ENCODE measurements at regions not wholly inside any gene's neighbourhood (a gene's known extent, or its start where the extent isn't known, plus 50 kb on each side); places are given as distances from the start of the nearest gene placed in this dataset.
"Not testable (repeated sequence)": the region's sequence is repeated elsewhere in the genome, so short reads cannot be mapped to it uniquely, and the experiment has no call there.

DNA sequence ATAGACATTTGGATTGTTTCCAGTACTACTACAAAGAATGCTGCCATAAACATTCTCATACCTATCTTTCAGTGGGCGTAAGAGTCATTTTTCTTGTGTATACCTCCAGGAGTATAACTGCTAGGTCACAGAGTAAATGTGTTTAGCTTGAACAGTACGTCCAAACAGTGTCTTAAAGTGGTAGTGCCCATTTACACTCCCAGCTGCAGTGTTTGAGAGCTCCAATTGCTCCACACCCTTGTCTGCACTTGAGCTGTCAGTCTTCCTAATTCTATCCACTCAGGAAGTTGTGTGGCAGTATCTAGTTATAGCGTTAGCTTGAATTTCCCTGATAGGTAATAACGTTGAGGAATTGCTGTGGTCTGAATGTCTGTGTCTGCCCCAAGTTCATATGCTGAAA is 404.7 kb upstream of the PPP2R3A start:
- H3K4me2 ChIP-seq (ENCODE audit: low read length), result no peak overlapping the region
- no peak overlapping the region for H3K9ac ChIP-seq (ENCODE audit: low read depth, low read length)
- H3K36me3 ChIP-seq (ENCODE audit: insufficient read depth, low read length), result no peaks in the 10 kb centered on the region
- no peaks in the 10 kb centered on the region for H3K4me1 ChIP-seq (ENCODE audit: control insufficient read depth, insufficient read depth, low read length)
- no peaks in the 10 kb centered on the region for H3K27me3 ChIP-seq (ENCODE audit: control insufficient read depth, insufficient read depth, low read length)
- H3K4me3 ChIP-seq (ENCODE audit: low read length), result no peak overlapping the region
- H3K9me3 ChIP-seq (replicated peaks; ENCODE audit: low read length), result no peaks in the 10 kb centered on the region

DNA sequence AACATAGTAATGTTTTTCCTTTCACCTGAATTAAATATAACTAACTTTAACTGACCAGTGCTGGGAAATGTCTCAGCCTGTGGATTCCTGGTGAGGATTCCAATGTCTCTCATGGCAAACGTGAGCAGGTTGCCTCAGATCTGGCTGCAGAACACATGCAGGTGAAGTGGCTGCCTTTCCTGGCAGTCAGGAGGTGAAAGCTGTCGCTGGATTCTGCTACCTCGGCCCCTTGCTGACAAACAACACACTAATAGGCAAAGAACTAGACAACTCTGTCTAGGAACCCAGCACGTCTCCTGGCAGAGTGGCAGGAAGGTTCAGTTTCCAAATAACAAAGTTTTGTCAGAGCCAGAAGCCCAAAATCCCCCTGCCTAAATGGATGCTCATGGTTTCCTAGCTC is 400.8 kb upstream of the PPP2R3A start:
- no peaks in the 10 kb centered on the region for H3K9me3 ChIP-seq (replicated peaks; ENCODE audit: low read length)

GRCh38 chr3:135565546-135565945 is 400.0 kb upstream of the PPP2R3A start:
- Histone ChIP-seq H3K4me2 (ENCODE audit: low read length) (no peak overlapping the region), H3K36me3 (ENCODE audit: insufficient read depth, low read length) (no peaks in the 10 kb centered on the region), H3K9me3 (replicated peaks; ENCODE audit: low read length) (no peaks in the 10 kb centered on the region), H3K4me1 (ENCODE audit: control insufficient read depth, insufficient read depth, low read length) (no peaks in the 10 kb centered on the region), H3K4me3 (ENCODE audit: low read length) (no peak overlapping the region), H3K27me3 (ENCODE audit: control insufficient read depth, insufficient read depth, low read length) (no peaks in the 10 kb centered on the region), H3K9ac (ENCODE audit: low read depth, low read length) (no peak overlapping the region)

More for the DNA sequence above, 400.8 kb upstream of the PPP2R3A start:
- H3K4me2 ChIP-seq (ENCODE audit: low read length), result no peak overlapping the region
- no peaks in the 10 kb centered on the region for H3K4me1 ChIP-seq (ENCODE audit: control insufficient read depth, insufficient read depth, low read length)
- H3K4me3 ChIP-seq (ENCODE audit: low read length), result no peak overlapping the region
- H3K27me3 ChIP-seq (ENCODE audit: control insufficient read depth, insufficient read depth, low read length), result no peaks in the 10 kb centered on the region
- H3K36me3 ChIP-seq (ENCODE audit: insufficient read depth, low read length), result no peaks in the 10 kb centered on the region
- H3K9ac ChIP-seq (ENCODE audit: low read depth, low read length), result no peak overlapping the region

DNA sequence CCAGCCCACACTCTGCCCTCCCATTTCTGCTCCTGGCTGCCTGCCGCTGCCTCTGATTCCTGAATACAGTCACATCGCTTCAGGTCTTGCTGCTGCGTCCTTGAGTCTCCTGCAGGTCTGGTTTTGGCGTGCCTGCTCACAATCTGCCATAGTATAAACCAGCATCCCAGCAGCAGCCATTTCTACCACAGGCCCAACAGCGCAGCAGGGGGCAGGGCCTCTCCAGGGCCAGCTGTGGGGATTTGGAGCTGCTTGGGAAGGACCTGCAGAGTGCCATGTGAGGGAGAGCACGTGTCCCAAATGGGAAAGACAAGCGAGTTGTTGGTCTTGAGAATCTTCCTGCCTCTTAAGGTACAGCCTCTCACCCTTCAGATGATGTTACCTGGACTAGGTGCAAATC is 398.3 kb upstream of the PPP2R3A start:
- Histone ChIP-seq H3K9ac (ENCODE audit: low read depth, low read length) (no peak overlapping the region), H3K27me3 (ENCODE audit: control insufficient read depth, insufficient read depth, low read length) (no peaks in the 10 kb centered on the region), H3K4me3 (ENCODE audit: low read length) (no peak overlapping the region), H3K4me1 (ENCODE audit: control insufficient read depth, insufficient read depth, low read length) (no peaks in the 10 kb centered on the region), H3K4me2 (ENCODE audit: low read length) (no peak overlapping the region), H3K36me3 (ENCODE audit: insufficient read depth, low read length) (no peaks in the 10 kb centered on the region), H3K9me3 (replicated peaks; ENCODE audit: low read length) (no peaks in the 10 kb centered on the region)

- Histone ChIP-seq H3K4me2 (ENCODE audit: low read length) (no peak overlapping the region), H3K4me1 (ENCODE audit: control insufficient read depth, insufficient read depth, low read length) (no peaks in the 10 kb centered on the region), H3K27me3 (ENCODE audit: control insufficient read depth, insufficient read depth, low read length) (no peaks in the 10 kb centered on the region), H3K4me3 (ENCODE audit: low read length) (no peak overlapping the region), H3K9ac (ENCODE audit: low read depth, low read length) (no peak overlapping the region), H3K9me3 (replicated peaks; ENCODE audit: low read length) (no peaks in the 10 kb centered on the region), H3K36me3 (ENCODE audit: insufficient read depth, low read length) (no peaks in the 10 kb centered on the region)
These were observed 388.8 kb upstream of the PPP2R3A start for GRCh38 chr3:135576751-135577150.

DNA sequence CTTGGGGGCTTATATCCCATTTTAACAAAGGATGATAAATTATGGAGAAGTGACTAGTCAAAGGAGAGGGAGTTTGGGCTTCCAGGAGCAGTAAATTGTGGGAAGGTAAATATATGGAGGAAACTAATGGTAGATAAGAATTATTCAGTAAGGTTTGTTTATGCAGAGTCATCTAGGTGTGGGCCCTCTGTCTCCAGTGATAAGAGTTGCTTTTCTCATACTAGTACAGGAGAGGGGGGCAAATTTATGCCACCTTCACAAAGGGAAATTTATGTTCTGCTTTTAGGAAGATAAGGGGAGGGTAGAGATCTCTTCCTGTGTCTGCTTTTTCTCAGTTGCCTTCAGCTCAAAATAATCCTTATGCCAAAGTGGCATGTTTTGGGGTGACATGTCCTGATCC is 383.7 kb upstream of the PPP2R3A start:
- Histone ChIP-seq H3K9me3 (replicated peaks; ENCODE audit: low read length) (no peaks in the 10 kb centered on the region), H3K4me1 (ENCODE audit: control insufficient read depth, insufficient read depth, low read length) (no peaks in the 10 kb centered on the region), H3K27me3 (ENCODE audit: control insufficient read depth, insufficient read depth, low read length) (no peaks in the 10 kb centered on the region), H3K36me3 (ENCODE audit: insufficient read depth, low read length) (no peaks in the 10 kb centered on the region), H3K9ac (ENCODE audit: low read depth, low read length) (no peak overlapping the region), H3K4me2 (ENCODE audit: low read length) (no peak overlapping the region), H3K4me3 (ENCODE audit: low read length) (no peak overlapping the region)

GRCh38 chr3:135582800-135583199 is 382.7 kb upstream of the PPP2R3A start:
- Histone ChIP-seq H3K36me3 (ENCODE audit: insufficient read depth, low read length) (no peaks in the 10 kb centered on the region), H3K27me3 (ENCODE audit: control insufficient read depth, insufficient read depth, low read length) (no peaks in the 10 kb centered on the region), H3K4me2 (ENCODE audit: low read length) (no peak overlapping the region), H3K4me1 (ENCODE audit: control insufficient read depth, insufficient read depth, low read length) (no peaks in the 10 kb centered on the region), H3K9me3 (replicated peaks; ENCODE audit: low read length) (no peaks in the 10 kb centered on the region), H3K4me3 (ENCODE audit: low read length) (no peak overlapping the region), H3K9ac (ENCODE audit: low read depth, low read length) (no peak overlapping the region)

DNA sequence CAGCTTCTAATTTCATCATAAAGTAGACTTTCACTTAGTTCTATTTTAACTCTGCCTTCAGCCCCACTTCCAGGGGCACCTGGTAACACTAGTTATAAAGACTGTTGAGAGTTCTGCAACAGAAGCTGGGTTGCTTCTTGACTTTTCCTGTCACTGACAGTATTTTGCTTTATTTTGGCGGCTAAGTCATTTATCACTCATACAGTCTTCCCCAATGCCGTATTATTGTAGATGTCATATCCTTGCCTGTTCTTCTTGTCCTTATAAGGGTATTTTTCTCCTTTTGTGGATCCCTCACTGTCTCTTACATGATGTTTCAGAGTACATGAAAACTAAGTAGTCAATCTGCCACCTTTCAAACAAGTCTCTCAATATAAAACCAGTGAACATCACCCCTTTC is 369.0 kb upstream of the PPP2R3A start:
- Histone ChIP-seq H3K4me1 (ENCODE audit: control insufficient read depth, insufficient read depth, low read length) (no peaks in the 10 kb centered on the region), H3K9me3 (replicated peaks; ENCODE audit: low read length) (no peaks in the 10 kb centered on the region), H3K9ac (ENCODE audit: low read depth, low read length) (no peak overlapping the region), H3K36me3 (ENCODE audit: insufficient read depth, low read length) (no peaks in the 10 kb centered on the region), H3K4me2 (ENCODE audit: low read length) (no peak overlapping the region), H3K4me3 (ENCODE audit: low read length) (no peak overlapping the region), H3K27me3 (ENCODE audit: control insufficient read depth, insufficient read depth, low read length) (no peaks in the 10 kb centered on the region)

GRCh38 chr3:135597855-135598254 is 367.7 kb upstream of the PPP2R3A start:
- no peak overlapping the region for H3K4me2 ChIP-seq (ENCODE audit: low read length)
- H3K36me3 ChIP-seq (ENCODE audit: insufficient read depth, low read length), result no peaks in the 10 kb centered on the region
- no peak overlapping the region for H3K4me3 ChIP-seq (ENCODE audit: low read length)
- H3K4me1 ChIP-seq (ENCODE audit: control insufficient read depth, insufficient read depth, low read length), result no peaks in the 10 kb centered on the region
- no peaks in the 10 kb centered on the region for H3K9me3 ChIP-seq (replicated peaks; ENCODE audit: low read length)
- H3K27me3 ChIP-seq (ENCODE audit: control insufficient read depth, insufficient read depth, low read length), result no peaks in the 10 kb centered on the region
- no peak overlapping the region for H3K9ac ChIP-seq (ENCODE audit: low read depth, low read length)

- H3K9me3 ChIP-seq (replicated peaks; ENCODE audit: low read length), result no peaks in the 10 kb centered on the region
- H3K4me3 ChIP-seq (ENCODE audit: low read length), result no peak overlapping the region
- no peak overlapping the region for H3K9ac ChIP-seq (ENCODE audit: low read depth, low read length)
- no peaks in the 10 kb centered on the region for H3K4me1 ChIP-seq (ENCODE audit: control insufficient read depth, insufficient read depth, low read length)
- H3K36me3 ChIP-seq (ENCODE audit: insufficient read depth, low read length), result no peaks in the 10 kb centered on the region
- no peak overlapping the region for H3K4me2 ChIP-seq (ENCODE audit: low read length)
- H3K27me3 ChIP-seq (ENCODE audit: control insufficient read depth, insufficient read depth, low read length), result no peaks in the 10 kb centered on the region
These were observed 366.9 kb upstream of the PPP2R3A start for GRCh38 chr3:135598597-135598996.

- H3K9me3 ChIP-seq (replicated peaks; ENCODE audit: low read length); H3K4me1 ChIP-seq (ENCODE audit: control insufficient read depth, insufficient read depth, low read length); H3K36me3 ChIP-seq (ENCODE audit: insufficient read depth, low read length); H3K27me3 ChIP-seq (ENCODE audit: control insufficient read depth, insufficient read depth, low read length); H3K9ac ChIP-seq (ENCODE audit: low read depth, low read length); H3K4me2 ChIP-seq (ENCODE audit: low read length); H3K4me3 ChIP-seq (ENCODE audit: low read length): not testable (repeated sequence)
These were observed 361.0 kb upstream of the PPP2R3A start for GRCh38 chr3:135604512-135604911.

- Histone ChIP-seq H3K4me3 (ENCODE audit: low read length) (no peak overlapping the region), H3K9me3 (replicated peaks; ENCODE audit: low read length) (no peaks in the 10 kb centered on the region), H3K4me1 (ENCODE audit: control insufficient read depth, insufficient read depth, low read length) (no peaks in the 10 kb centered on the region), H3K27me3 (ENCODE audit: control insufficient read depth, insufficient read depth, low read length) (no peaks in the 10 kb centered on the region), H3K9ac (ENCODE audit: low read depth, low read length) (no peak overlapping the region), H3K4me2 (ENCODE audit: low read length) (no peak overlapping the region), H3K36me3 (ENCODE audit: insufficient read depth, low read length) (no peaks in the 10 kb centered on the region)
These were observed 347.4 kb upstream of the PPP2R3A start for GRCh38 chr3:135618123-135618522.

Data from skeletal muscle satellite cell (primary cell).